HUDEP-2 (cell line): ENCODE measurements at regions not wholly inside any gene's neighbourhood (a gene's known extent, or its start where the extent isn't known, plus 50 kb on each side); places are given as distances from the start of the nearest gene placed in this dataset.
"Not testable (repeated sequence)": the region's sequence is repeated elsewhere in the genome, so short reads cannot be mapped to it uniquely, and the experiment has no call there.

ENCODE experiments used
- DNase-seq, 76 experiments: peaks; one replicate each; lab custom pipeline; 2025; ENCODE audit not compliant: unreplicated experiment in 76 of 76; lab: John Stamatoyannopoulos, UW

- no peak for DNase-seq
Observed at GRCh38 chr11:103584021-103584420, 452.4 kb upstream of the DDI1 start.

GRCh38 chr11:103584720-103585119 lies 451.7 kb upstream of the DDI1 start:
- DNase-seq, result no peak

- no peak for DNase-seq
Observed at GRCh38 chr11:103585401-103585800, 451.0 kb upstream of the DDI1 start.

- no peak for DNase-seq
Observed at GRCh38 chr11:103585911-103586310, 450.5 kb upstream of the DDI1 start.

- no peak for DNase-seq
Observed at GRCh38 chr11:103586756-103587155, 449.7 kb upstream of the DDI1 start.

DNA sequence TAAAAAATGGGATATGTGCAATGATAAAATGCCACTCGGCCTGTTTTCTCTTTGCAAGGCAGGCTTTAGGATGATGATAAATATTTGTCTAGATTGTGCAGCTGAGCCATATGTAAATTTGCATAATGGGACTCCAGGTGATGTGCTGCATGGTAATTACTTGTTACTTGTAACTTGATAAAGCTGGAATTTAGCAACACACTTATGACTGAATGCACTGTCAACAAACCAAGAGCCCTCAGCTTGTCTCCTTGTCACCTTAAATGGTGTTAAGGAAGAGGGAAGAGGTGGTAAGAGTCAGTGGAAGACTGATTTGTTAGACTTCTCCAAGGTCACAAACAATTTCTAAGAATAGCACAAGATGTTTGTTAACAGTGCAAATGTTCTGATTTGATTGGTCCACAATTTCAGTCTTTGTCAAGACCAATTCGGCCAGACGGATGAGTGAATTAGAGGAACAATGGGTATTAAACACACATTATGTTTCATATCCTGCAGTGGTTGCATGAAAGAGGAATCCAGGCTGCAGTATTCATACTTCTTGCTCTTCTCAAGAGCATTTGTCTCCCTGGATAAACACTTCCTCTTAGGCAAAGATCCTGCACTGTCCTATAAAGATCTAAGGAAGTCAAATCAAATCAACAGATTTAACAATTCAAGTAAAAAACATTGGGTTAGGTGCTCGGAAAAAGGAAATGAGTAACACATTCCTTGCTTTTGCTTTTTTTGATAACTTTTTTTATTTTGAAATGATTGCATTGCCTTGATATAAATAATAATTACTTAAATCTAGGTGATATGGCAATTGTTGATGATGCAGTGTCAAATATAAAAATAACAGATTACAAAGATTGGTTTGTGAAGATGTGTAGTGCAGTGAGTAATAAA lies 448.3 kb upstream of the DDI1 start:
- no peak for DNase-seq

DNA sequence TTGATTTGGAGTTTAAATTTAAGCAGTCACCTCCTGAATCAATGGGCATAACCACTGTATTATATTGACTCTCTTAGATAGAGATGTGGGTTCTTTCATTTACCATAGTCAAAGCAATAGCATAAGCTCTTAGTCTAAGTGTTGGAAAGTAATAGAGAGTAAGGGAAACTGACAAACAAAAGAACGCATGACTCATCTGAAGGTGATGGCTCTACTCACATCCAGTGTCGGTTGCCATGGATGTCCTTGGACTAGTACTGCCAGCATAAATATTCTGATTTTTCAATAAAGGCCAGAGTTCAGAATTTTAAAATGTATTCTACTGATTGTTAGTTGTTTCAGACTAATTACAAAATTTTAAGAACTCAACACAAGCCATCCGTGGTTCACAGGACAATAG lies 444.9 kb upstream of the DDI1 start:
- DNase-seq, result no peak

- no peak for DNase-seq
Observed at GRCh38 chr11:103594283-103594682, 442.2 kb upstream of the DDI1 start.

DNA sequence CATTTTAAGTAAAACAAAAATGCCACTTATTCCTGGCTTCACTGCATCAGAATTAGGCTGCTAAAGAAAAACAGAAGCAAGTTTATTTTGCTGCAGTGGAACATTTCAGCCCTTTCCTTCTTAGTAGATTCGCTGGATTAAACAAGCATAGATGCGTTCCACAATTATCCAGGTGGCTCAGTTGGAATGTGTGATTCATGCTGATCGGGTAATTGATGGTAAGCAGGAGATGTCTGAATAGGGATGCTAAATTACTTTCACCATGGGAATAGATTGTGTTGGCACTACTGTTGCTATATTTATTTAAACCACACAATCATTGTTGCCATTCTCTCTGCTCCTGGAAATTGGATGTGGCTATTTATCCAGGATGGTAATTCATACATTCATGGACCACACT lies 440.1 kb upstream of the DDI1 start:
- no peak for DNase-seq

DNA sequence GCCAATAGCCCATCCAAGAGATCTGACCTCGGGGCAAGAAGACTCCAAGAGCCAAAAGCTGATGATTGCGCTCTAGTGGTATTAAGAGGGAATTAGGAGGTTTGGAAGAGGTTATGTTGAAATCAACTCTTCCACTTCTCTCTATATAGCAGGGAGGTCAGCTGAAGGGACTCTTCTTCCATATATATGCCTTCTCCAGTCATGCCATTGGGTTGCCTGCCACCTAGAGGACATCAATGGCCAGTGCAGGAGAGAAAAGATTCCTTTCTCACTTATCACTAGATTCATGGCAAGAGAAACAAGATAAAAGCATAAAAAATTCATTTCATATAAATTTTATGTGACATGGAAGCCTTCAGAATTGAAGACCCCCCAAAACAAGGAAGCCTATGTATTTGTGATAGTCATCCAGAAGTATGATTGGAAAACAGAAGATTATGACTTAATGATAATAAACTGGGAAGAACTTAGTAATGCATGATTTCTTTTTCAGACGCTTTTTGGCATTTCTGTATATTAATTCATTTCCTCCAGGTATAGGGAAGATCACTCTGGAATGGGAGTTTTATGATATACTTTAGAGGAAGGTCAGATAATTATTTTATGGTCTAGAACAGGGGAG lies 435.1 kb upstream of the DDI1 start:
- peak in 26 of 76 experiments; percentile 1 to 52 (median 21) for DNase-seq

DNA sequence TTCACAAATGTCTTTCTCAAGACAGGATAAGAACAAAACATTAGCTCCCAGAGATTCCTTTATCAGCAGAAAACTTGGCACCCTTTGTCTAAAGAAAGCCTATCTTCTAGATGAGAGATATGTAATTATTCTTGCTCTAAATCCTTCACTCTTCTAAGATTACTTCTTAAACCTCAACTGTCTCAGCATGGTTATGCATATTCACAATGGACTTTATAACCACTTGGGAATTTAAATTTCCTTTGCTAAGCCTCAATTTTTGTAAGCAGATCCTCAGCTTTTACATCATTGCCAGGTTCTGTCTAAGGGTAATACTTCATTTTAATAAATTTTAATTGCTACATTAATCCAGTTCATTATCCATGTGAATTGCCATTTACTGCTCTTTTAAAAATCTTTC lies 433.6 kb upstream of the DDI1 start:
- no peak for DNase-seq

DNA sequence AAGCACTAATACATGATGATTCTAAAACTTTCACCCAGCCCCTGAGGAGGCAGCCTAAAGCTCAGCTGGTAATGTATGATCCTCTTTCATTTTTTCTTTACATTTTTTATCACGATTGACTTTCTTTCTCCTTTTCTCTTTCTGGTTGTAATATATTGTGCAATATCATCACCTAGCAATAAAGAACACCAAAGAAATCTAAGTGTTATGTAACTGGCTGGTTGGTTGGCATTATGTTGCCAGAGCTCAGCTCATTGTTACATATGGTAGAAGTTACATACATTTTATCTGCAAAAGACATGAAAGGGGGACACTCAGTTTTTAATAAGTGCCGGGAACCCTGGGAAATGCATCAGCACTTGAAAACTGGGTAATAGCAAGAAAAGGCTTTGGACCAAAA lies 432.1 kb upstream of the DDI1 start:
- DNase-seq, result no peak

- DNase-seq, result no peak
Observed at GRCh38 chr11:103608566-103608965, 427.9 kb upstream of the DDI1 start.

DNA sequence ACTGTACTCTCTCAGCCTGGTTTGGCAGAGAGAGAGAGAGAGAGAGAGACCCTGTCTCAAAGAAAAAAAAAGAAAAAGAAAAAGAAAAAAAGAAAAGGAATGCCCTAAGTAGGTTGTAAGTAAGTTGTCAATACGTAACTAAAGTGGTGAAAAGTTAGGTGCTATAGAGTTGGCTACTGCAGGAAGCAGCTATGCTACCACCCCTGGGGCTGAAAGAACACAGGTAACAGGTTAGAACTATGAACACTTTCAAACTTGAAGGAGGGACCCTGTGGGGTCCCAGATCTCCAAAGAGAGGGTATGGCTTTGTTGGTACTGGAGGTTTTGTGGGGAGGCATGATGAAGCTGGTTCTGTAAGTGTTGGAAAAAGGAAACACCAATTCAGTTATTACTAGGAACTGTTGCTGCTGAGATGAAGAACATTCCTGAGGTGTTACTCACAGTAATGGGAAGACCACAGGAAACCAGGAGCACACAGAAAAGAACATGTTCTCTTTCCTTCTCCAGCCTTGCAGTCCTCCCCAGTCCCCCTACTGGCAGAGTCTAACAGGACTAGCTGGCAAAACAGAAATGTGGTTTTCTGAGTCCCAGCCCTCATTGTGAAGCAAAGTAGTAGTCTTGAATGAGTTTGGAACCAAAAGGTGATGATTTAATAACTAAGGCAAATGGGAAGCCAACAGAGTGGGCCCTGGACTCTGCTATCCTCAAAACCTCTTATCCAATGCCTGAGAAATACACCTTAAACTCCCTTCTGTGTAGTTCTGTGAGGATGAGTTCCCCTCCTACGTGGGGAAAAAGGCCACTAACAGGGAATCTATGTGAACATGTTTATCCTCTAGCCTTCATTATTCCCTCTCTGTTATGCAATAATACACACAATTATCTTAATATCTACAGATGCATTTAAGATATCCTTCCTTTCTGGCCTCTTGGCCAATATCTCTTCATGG lies 427.0 kb upstream of the DDI1 start:
- peak in 2 of 76 experiments; percentile 10 to 14 for DNase-seq

DNA sequence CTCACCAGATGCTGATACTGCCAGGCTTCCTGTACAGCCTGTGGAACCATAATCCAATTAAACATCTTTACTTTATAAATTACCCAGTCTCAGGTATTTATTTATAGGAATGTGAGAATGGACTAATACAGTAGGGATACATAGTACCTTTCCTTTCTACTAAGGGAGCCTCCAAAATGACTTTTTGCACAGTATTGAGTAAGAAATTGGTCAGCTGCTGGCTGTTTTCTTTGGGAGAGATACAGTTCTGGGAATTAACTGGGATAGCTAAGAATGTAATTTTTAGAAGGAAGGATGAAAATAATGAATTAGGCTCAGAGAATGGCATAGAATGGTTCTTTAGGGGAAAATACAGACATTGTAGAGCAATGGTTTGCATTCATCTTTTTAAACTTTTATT lies 426.0 kb upstream of the DDI1 start:
- DNase-seq, result no peak

GRCh38 chr11:103611526-103612260 lies 424.7 kb upstream of the DDI1 start:
- not testable (repeated sequence) for DNase-seq

DNA sequence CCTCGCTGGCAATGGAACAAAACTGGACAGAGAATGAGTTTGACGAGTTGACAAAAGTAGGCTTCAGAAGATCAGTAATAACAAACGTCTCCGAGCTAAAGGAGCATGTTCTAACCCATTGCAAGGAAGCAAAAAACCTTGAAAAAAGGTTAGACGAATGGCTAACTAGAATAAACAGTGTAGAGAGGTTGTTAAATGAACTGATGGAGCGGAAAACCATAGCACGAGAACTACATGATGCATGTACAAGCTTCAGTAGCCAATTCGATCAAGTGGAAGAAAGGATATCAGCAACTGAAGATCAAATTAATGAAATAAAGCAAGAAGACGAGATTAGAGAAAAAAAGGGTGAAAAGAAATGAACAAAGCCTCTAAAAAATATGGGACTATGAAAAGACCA lies 424.0 kb upstream of the DDI1 start:
- not testable (repeated sequence) for DNase-seq

- not testable (repeated sequence) for DNase-seq
Observed at GRCh38 chr11:103616586-103616985, 419.9 kb upstream of the DDI1 start.

GRCh38 chr11:103618528-103618927 lies 417.9 kb upstream of the DDI1 start:
- DNase-seq, result peak in 1 of 76 experiments; percentile 13

- DNase-seq, result peak in 1 of 76 experiments; percentile 11
Observed at GRCh38 chr11:103619480-103619879, 417.0 kb upstream of the DDI1 start.
